DOHH2 (cell line): ENCODE measurements at regions not wholly inside any gene's neighbourhood (a gene's known extent, or its start where the extent isn't known, plus 50 kb on each side); places are given as distances from the start of the nearest gene placed in this dataset.

ENCODE experiments used
- CTCF ChIP-seq: fragments of 200-600 bp; sonication (generic); IDR thresholded peaks from one replicate; pipeline ENCODE4 v1.5.1; 2014; ENCODE audit warnings: antibody characterized with exemption, mild to moderate bottlenecking, low read depth, low read length; ENCODE audit not compliant: poor library complexity, severe bottlenecking
- EZH2phosphoT487 ChIP-seq: fragments of 200-600 bp; sonication (generic); IDR thresholded peaks from 2 replicates; pipeline ENCODE4 v1.6.1; 2017; ENCODE audit warnings: borderline replicate concordance, mild to moderate bottlenecking, antibody characterized with exemption, low read length, moderate library complexity, mixed read lengths

DNA sequence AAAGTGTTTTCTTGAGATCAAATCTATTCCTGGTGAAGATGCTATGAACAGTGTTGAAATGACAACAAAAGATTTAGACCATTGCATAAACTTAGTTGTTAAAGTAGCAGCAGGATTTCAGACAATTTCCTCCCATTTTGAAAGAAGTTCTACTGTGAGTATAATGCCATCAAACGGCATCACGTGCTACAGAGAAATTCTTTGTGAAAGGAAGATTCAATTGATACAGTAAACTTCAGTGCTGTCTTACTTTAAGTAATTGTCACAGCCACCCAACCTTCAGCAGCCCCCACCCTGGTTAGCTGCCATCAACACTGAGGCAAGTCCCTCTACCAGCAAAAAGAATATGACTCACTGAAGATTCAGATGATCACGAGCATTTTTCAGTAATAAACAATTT lies 115.2 kb downstream of the TES start:
- no peak for TF ChIP-seq CTCF
- no peak for TF ChIP-seq EZH2phosphoT487
